ENCODE measurements at regions not wholly inside any gene's neighbourhood (a gene's known extent, or its start where the extent isn't known, plus 50 kb on each side); places are given as distances from the start of the nearest gene placed in this dataset.

- TF ChIP-seq CTCF (IDR thresholded peaks at IDR 0.05) (no peak), EZH2phosphoT487 (IDR thresholded peaks at IDR 0.05) (no peak)
Observed at GRCh38 chr11:116535994-116536393, 236.8 kb downstream of the BUD13 start.
